Suppressor macrophage (primary cell): ENCODE measurements at regions not wholly inside any gene's neighbourhood (a gene's known extent, or its start where the extent isn't known, plus 50 kb on each side); places are given as distances from the start of the nearest gene placed in this dataset.
"Not testable (repeated sequence)": the region's sequence is repeated elsewhere in the genome, so short reads cannot be mapped to it uniquely, and the experiment has no call there.

ENCODE experiments used
- DNase-seq, 4 experiments: peaks; one replicate each; pipeline ENCODE4 v3.0.0-alpha.2; 2020 to 2022

DNA sequence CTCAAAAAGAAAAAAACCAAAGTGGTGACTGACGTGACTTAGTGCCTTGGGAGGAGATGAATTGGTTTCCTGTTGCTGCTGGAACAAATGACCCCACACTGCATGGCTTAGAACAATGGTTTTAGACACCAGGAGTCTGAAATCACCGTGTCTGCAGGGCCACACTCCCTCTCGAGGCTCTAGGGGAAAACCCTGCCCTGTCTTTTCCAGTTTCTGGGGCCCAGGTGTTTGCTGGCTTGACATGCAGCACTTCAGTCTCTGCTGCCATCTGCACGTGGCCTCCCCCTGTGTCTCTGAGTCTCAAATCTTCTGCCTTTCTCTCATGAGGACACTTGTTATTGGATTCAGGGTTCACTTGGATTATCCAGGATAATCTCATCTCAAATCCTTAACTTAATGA, 323.8 kb upstream of the TNRC6C start:
- DNase-seq, result no peak

DNA sequence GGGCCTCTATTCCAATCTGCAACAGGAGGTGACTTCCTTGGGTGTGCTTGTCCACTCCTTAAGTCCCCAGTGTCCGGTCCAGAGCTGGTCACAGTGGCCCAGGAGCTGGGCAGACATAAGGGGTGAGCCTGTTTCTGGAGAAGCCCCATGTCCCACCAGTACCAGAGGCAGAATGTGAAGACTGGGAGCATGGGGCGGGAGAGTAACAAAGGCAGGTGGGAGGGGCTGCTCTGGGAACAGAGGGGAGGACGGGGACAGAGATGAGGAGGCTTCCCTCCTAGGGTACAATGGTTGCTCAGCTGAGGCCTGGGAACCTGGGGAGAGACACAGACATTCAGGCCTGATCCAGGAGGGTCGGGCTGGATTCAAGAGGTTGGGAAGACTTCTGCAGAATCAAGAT, 323.3 kb upstream of the TNRC6C start:
- no peak for DNase-seq

DNA sequence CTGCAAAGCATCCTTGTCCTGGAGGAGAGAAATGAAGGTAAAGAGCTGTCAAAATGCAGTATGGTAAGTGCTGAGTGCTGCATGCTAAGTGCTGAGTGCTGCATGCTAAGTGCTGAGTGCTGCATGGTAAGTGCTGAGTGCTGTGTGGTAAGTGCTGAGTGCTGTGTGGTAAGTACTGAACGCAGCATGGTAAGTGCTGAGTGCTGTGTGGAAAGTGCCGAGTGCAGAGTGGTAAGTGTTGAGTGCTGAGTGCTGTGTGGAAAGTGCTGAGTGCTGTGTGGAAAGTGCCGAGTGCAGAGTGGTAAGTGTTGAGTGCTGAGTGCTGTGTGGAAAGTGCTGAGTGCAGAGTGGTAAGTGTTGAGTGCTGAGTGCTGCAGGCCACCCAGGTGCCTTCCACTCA, 322.7 kb upstream of the TNRC6C start:
- not testable (repeated sequence) for DNase-seq

DNA sequence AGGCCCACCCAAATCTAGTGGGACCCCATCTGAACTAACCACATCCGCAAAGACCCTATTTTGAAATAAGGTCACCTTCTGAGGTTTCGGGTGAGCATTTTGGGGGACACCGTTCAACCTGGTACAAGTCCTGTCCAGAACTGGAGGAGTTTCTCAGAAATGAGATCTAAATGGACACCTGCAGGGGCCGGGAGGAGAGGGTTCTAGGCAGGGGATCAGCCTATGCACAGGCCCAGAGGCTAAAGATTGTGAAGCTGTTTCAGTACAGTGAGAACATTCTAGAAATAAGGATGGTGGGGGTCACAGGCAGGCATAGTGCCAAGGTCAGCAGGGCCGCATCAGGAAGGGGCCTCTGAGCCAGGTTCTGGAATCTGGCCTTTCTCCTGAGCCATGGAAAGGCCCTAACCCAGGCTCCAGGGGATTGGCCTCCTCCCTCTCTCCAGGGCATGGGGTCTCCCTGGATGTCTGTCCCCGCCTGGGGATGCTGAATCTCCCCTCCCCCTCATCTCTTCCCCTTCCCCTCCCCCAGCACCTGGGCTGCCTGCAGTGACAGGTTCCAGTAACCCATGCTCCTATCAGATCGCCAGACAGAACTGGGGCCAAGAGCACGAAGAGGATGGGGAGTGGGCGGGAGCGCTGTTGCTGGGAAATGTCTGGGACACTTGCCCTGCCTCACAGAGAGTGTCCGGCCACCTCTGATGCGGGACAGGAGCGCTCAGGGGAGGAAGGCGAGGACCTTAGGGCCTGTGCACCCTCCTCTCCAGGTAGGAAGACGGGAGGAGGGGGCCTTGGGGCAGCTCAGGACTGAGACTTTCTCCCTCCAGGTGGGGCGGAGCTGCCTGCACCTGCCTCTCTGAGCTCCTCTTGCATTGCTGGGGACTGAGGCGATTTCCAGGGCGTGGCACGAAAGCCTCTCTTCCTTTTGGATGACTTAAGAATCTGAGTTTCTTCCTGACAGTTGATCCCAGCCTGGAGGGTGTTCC, 321.4 kb upstream of the TNRC6C start:
- no peak for DNase-seq

DNA sequence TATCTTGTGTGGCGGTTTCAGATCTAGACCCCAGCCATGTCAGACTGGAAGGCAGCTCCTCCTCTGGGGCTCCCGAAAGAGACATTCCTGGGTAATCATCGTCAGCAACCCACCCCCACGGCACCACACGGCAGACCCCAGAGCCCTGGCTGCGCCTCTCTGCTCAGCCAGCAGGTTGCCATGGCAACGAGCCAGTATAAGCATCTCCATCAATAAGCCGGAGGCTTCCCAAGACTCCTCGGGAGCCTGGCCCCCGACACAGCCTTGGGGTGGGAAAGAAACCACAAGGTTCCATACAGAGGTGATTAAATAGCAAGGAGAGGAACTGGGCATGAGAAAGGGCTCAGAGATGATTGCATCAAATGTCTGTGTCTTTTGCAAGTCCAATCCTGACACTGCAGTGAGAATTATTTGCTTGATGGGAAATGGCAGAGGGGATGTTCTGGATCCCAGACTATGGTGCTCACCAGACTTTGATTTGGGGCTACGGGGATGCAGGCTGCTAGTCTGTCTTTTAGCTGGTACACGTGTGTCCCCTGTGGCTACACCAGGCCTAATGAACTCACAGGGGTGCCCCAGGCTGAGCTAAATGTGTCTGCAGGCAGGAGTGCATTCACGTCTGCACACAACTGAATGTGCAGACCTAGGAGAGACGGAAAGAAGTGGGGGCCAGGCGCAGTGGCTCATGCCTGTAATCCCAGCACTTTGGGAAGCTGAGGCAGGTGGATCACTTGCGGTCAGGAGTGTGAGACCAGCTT, 320.5 kb upstream of the TNRC6C start:
- DNase-seq, result no peak

DNA sequence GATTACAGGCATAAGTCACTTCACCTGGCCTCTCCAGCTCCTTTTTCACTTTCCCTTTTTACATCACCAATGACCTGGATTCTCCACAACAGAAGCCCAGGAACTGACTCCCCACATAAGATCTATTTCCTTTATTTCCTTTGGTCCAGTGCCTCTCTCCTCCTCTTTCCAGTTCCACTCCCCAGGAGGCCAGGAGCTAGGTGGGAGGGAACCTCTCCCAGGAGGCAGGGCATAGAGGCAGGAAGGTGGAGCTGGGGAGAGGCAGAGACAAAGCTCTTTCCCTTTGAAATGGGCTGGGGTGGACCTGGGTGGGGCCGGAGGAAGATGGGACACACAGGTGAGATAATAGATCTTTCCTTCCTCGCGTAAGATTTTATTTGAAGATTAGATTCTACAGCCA, 318.3 kb upstream of the TNRC6C start:
- no peak for DNase-seq

DNA sequence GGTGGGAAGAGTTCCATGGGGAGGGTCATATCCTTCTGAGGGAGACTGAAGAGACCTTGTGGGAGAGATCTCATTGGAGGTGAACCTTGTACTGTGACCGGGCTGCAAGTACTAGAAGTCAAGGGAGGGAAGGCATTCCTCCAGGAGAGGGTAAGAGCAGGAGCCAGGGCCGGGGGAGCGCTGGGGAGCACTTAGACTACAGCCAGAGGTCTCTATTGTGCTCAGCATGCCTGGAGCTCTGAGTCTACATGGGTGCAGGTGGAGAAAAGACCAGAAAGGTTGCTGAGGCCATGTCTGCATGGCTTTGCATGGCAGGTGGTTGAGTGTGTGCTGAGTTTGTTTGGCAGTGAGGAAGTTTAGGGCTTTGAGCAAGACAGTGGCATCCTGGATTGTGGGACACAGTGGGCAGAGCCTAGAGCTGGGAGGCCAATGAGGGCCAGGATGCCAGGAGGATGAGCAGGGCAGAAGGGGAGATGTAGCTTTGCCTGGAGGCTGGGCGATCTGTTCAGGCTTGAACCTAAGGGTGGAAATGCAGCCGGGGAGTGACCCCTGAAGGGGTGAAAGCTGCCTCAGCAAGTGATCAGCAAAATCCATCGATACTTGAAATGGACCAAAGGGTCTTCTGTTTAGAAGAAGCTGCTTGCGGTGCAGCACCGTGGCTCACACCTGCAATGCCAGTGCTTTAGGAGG, 317.4 kb upstream of the TNRC6C start:
- no peak for DNase-seq

DNA sequence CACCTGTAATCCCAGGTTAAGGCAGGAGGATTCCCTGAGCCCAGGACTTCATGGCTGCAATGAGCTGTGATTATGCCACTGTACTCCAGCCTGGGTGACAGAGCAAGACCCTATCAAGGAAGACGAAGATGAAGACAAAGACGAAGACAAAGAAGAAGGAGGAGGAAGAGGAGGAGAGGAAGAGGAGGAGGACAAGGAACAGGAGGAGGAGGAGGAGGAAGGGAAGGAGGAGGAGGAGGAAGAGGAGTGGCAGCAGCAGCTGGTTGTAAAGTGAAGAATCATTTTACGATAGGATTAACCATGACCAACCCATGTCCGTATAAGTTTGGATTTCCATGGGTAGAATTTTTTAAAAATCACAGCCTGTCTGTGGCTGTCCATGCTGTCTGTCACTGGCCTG, 316.8 kb upstream of the TNRC6C start:
- DNase-seq, result no peak

DNA sequence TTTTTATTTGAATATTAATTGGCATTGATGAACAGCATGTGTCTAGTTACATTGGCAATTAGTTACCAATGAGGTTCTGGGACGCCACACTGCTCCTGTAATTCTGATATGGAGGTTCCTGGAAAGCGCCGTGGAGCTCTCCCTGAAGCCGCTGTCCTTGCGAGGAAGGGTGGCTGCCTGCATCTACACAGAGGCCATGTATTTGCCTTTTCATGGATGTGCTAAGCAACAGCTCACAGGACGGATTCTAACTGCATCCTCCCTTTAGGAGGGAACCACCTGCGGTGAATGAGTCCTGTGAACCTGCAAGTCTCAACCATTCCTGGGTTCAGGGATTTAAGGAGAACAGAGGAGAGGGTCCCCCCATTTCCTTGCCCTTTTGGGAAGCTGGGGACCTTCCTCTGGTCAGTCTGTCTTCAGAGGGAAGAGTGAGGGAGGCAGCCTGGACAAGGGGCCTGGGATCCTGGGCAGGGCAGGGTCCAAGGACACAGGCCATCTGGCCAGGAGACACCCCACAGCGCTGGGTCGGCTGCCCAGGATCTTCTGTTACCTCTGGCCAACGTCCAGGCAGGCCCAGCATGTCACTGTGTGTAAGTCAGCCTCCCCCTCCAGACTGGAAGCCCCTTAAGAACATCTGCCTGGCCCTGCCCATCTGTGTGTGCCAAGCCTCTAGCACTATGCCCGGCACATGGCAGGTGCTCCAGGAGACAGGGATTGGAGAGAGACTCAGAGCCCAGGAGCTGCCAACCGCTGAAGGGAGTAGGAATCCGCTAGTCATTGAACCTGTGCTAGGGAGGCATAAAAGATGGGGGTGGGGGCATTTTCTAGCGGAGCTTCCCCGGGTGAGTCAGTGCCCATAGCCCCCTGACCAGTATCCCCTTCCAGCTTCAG, 314.1 kb upstream of the TNRC6C start:
- no peak for DNase-seq

DNA sequence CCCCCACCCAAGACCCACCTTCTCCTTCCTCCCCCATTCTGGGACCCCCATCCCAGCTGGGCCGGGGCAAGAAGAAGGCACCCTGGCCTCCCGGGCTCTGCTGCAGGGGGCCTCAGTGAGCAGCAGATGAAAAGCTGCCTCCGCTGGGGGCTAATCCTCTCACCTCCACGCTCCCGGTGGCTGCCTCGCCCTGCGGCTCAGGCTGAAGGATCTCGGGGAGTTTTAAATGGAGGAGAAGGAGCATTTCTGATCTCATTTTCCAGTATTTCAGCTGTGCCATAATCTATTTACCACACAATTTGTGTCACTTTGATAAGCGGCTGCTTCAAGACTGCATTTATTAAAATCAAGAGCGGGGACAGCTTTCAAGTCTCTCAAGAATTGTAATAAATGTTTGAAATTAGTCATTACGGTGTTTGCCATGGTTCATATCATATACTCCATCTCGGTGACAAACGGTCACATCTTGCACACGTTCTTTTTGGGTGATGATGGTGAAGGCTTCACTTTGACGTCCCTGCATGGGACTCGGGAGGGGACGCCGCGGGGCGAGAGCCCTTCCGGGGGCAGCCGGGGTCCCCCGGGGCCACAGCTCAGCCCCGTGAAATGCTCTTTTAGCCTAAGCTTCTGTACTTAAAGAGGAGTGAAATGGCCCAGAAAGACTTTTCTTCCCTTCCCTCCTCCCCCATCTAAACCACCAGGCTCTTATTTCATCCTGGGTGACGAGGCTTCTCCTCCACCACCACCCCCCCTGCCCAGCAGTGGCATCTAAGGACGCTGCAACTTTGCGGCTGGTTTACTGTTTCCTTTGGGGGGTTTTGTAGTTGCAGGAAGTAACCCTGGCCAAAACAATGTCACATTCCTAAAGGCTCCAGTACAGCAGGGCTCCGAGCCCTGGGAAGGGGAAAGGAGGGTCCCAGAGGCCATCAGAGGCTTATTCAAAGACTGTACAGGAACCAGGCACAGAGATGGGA, 313.1 kb upstream of the TNRC6C start:
- DNase-seq, result no peak

DNA sequence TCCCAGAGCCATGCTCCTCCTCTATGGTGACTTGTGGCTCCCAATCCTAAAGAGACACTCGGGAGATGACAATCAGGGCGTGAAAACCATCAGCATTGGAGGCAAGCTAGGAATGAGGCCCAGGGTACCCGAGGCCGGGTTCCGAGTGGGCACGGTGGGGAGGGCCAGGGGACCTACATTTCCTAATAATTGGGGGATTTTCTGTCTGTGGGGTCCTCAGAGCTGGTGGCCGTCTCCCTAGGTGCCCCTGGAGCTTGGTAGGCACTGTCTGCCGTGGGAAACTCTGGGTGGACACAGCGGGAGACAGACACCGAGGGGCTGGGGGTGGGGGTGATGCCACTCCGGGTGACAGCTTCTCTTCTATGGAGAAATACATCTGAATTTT, 312.5 kb upstream of the TNRC6C start:
- no peak for DNase-seq

DNA sequence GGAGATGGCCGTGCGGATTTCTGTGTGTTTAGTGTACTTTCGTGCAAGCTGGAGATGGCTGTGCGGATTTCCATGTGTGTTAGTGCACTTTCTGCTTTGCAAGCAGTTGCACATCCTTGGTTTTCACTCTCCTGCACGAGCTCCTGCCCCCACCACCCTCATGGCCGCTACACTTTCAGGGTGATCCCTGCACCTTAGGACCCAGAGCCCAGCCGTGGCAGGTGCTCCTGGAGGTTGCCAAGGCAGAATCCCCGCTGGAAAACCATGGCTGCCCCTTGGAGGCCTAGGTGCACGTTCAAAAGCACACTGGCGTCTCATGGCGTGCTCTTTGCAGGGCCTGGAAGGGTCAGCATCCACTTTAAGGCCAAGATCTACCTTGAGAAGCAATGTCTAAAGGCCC, 311.0 kb upstream of the TNRC6C start:
- no peak for DNase-seq

DNA sequence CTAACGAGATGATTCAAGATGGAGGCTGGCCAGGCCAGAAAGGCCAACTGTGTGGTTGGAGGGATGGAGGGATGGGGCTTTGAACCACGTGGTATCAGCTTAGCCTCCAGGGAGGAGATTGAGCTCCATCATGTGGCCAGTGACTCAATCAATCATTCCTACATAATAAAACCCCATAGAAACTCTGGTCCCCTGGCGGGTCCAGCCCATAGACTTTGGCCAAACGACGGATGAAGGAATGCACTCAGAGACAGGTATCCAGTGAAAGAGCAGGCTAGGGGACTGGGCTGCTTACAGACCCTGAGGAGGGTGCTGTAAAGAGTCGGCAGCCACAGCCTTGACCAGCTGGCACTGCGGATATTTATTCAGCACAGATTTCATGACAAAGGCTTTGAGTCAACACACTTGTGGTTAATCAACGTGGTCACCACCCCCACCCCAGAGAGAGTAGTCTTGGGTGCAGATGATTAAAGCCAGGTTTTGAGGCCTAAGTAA, 308.7 kb upstream of the TNRC6C start:
- no peak for DNase-seq

DNA sequence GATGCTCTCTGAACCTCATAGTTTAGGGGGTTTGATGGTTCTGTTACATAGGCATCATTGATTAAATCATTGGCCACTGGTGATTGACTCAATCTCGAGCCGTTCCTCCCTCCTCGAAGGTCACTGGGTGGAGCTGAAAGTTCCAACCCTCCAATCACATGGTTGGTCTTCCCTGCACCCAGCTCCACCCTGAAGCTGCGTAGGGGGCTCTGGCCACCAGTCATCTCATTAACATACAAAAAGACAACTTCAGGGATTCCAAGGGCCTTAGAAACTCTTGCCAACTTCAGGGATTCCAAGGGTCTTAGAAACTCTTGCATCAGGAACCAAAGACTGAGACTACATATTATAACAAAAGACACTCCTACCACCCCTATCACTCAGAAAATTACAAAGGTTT, 306.5 kb upstream of the TNRC6C start:
- no peak for DNase-seq

DNA sequence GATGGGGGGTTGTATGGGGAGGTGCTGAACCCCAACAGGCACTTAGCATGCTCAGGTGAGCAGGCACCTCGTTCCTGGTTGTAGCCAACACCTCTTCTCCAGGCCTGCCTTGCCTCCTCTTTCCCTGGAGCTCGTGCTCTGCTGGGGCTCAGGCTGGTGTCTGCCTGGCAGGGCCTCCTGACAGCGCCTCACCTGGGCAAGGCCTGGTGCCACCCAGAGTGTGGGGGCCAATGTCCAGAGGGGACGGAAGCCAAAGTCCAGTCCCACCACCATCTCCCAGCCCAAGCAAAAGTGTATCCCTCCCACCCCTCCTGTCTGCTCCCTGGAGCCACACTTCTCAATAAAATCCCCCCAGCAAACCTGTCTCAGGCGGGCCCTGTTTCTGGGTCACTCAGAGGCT, 304.2 kb upstream of the TNRC6C start:
- no peak for DNase-seq

DNA sequence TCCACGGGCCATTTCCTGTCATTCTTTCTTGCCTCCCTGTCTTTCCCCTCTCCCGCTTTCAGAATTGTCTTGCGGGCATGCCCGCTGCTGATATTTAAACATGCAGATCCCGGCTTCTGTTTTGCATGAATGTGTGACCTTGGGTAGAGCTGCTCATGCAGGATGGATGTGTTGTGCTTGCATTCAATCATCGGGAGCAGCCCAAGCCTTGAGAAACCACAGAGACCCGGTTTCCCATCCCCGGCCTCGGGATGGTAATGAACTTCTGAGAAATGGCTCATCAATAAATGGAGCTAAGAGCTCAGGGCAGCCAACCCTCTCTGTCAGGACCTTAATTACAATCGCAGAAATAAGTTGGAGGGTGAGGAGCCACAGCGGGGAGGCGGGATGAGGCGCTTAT, 303.7 kb upstream of the TNRC6C start:
- DNase-seq, result no peak

DNA sequence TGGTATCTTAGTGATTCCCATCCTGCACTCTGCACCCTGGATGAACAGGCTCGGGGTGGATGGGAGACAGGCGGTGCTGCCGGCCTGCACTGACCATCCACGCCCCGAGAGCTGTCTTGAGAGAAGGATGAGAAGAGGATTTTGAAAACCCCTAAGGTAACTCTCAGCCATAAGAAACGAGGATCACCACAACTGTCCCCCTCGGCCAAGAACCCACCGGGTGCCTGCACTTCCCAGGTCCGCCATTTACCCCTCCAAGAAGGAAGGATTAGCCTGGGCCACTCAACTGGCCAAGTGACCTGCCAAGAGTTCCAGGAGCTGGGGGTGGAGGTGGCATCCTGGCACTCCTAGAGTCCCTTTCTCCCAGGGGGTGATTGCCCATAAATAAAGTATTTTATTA, 302.4 kb upstream of the TNRC6C start:
- DNase-seq, result no peak

DNA sequence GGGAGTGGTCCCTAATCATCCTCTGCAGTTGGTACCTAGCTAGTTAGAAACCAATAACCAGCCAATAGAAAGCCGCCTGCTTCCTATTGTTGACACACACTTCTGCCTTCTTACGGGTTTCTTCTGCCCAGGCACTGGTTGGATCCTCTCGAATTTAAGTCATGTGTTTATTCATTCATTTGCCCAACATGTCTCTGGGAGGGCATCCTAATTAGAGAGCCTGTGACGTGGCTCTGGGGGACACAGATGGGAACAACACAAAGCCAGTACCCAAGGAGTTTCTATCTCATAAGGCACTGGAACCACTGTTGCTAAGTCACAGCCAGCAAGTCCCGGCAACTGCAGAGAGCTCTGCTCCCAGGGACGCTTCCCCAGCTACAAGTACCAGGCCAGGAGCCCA, 300.7 kb upstream of the TNRC6C start:
- no peak for DNase-seq

DNA sequence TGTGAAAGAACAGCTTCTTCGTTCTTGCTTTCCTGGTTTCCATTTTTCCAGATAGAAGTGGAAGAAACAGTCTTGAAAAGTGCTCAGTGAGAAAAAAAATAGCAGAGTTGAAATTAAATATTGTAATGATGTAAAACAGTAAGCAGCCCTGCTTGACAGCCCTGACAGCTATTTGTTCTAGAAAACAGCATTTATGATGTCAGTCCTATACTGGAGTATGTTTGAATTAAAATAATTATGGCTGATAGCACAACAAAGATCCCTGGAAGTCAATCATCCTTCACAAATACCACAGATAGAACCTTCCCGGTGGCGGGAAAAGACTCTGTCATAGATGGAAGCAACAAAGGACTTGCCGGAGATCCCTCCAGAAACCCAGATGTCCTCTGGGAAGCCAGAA, 298.0 kb upstream of the TNRC6C start:
- DNase-seq, result no peak

DNA sequence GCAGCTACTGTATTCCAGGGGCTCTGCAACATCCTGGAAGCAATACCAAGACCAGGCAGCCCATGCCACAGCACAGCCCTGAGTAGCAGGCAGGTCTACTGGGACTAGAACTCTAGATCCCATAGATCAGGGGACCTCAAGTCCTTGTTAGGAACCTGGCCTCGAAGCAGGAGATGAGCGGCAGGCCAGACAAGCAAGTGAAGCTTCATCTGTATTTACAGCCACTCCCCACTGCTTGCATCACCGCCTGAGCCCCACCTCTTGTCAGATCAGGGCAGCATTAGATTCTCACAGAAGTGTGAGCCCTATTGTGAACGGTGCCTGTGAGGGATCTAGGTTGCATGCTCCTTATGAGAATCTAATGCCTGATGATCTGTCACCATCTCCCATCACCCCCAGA, 295.7 kb upstream of the TNRC6C start:
- DNase-seq, result no peak
